NCI-H1092 (cell line): ENCODE measurements at regions not wholly inside any gene's neighbourhood (a gene's known extent, or its start where the extent isn't known, plus 50 kb on each side); places are given as distances from the start of the nearest gene placed in this dataset.
"Not testable (repeated sequence)": the region's sequence is repeated elsewhere in the genome, so short reads cannot be mapped to it uniquely, and the experiment has no call there.

Source experiments
- DNase-seq: peaks from one replicate; lab custom pipeline; 2025; lab: John Stamatoyannopoulos, UW

GRCh38 chr5:87746891-87747377, 334.2 kb upstream of the CCNH start:
- no peak for DNase-seq

GRCh38 chr5:87746341-87746740, 333.6 kb upstream of the CCNH start:
- DNase-seq = no peak

GRCh38 chr5:87741881-87742280, 329.2 kb upstream of the CCNH start:
- DNase-seq = no peak

GRCh38 chr5:87735923-87736322, 323.2 kb upstream of the CCNH start:
- no peak for DNase-seq

GRCh38 chr5:87733897-87734296, 321.2 kb upstream of the CCNH start:
- no peak for DNase-seq

GRCh38 chr5:87732875-87733768, 320.4 kb upstream of the CCNH start:
- DNase-seq = no peak

- no peak for DNase-seq
These were observed 317.1 kb upstream of the CCNH start for GRCh38 chr5:87729781-87730180.

GRCh38 chr5:87722286-87722685, 309.6 kb upstream of the CCNH start:
- no peak for DNase-seq

GRCh38 chr5:87718224-87718925, 305.6 kb upstream of the CCNH start:
- DNase-seq = not testable (repeated sequence)

GRCh38 chr5:87717761-87718160, 305.0 kb upstream of the CCNH start:
- no peak for DNase-seq

GRCh38 chr5:87705876-87706275, 293.1 kb upstream of the CCNH start:
- DNase-seq = no peak

GRCh38 chr5:87686975-87687374, 274.2 kb upstream of the CCNH start:
- DNase-seq = no peak

- no peak for DNase-seq
These were observed 273.3 kb upstream of the CCNH start for GRCh38 chr5:87686018-87686417.

- no peak for DNase-seq
These were observed 261.5 kb upstream of the CCNH start for GRCh38 chr5:87674235-87674634.

- DNase-seq = no peak
These were observed 258.4 kb upstream of the CCNH start for GRCh38 chr5:87671146-87671545.

GRCh38 chr5:87665166-87665565, 252.4 kb upstream of the CCNH start:
- no peak for DNase-seq

GRCh38 chr5:87661784-87662566, 249.2 kb upstream of the CCNH start:
- DNase-seq = no peak

GRCh38 chr5:87653242-87653641, 240.5 kb upstream of the CCNH start:
- DNase-seq = no peak

- no peak for DNase-seq
These were observed 237.6 kb upstream of the CCNH start for GRCh38 chr5:87650284-87650683.

- no peak for DNase-seq
These were observed 236.7 kb upstream of the CCNH start for GRCh38 chr5:87649455-87649854.

GRCh38 chr5:87645224-87645623, 232.5 kb upstream of the CCNH start:
- DNase-seq = no peak

- DNase-seq = no peak
These were observed 228.2 kb upstream of the CCNH start for GRCh38 chr5:87640902-87641301.
